ENCODE measurements at regions not wholly inside any gene's neighbourhood (a gene's known extent, or its start where the extent isn't known, plus 50 kb on each side); places are given as distances from the start of the nearest gene placed in this dataset.

DNA sequence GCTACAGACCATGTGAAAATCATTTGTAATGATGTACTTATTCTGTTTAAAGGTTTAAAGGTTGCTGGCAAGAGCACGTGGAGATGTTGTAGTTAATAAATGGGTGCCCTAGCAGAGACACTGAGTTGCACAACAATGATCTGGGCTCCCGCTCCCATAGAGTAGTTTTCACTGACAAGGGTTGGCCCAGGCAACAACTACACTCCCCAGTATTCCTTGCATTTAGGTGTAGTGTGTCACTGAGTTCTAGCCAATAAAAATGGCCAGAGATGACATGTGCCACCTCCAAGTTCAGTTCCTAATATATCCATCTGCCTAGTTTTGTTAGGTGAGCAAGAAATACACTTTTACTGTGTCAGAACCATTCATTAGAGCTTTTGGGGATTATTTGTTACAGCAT is 392.1 kb upstream of the MTPN start:
- TF ChIP-seq EZH2 (IDR thresholded peaks at IDR 0.05; ENCODE audit: low read depth) = no peak
- TF ChIP-seq, protein P1, sequence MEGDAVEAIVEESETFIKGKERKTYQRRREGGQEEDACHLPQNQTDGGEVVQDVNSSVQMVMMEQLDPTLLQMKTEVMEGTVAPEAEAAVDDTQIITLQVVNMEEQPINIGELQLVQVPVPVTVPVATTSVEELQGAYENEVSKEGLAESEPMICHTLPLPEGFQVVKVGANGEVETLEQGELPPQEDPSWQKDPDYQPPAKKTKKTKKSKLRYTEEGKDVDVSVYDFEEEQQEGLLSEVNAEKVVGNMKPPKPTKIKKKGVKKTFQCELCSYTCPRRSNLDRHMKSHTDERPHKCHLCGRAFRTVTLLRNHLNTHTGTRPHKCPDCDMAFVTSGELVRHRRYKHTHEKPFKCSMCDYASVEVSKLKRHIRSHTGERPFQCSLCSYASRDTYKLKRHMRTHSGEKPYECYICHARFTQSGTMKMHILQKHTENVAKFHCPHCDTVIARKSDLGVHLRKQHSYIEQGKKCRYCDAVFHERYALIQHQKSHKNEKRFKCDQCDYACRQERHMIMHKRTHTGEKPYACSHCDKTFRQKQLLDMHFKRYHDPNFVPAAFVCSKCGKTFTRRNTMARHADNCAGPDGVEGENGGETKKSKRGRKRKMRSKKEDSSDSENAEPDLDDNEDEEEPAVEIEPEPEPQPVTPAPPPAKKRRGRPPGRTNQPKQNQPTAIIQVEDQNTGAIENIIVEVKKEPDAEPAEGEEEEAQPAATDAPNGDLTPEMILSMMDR (conservative IDR thresholded peaks at IDR 0.05) = no peak

Measured in PC-9 (cell line).